NCI-H2227 (cell line): ENCODE measurements at regions not wholly inside any gene's neighbourhood (a gene's known extent, or its start where the extent isn't known, plus 50 kb on each side); places are given as distances from the start of the nearest gene placed in this dataset.

Experiments
- DNase-seq: peaks from one replicate; lab custom pipeline; 2025; ENCODE audit not compliant: unreplicated experiment; lab: John Stamatoyannopoulos, UW

DNA sequence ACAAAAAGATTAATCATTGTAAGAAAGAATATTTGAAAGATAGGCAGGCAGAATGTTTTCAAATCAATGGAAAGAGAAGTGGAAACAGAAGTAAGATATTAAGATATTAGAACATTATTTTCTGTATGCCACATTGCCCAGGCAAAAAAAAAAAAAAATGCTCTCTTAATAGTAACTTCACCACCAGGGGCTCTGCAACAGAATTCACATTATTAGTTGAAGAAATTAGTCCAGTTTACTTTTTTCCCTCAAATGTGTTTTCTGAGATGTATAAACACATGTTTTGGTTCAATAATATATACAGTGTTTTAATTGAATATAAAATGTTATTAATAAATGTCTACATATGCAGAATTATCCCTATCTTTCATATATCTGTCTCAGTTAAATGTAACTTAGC lies 78.0 kb upstream of the ADAD1 start:
- no peak for DNase-seq

GRCh38 chr4:122305853-122306252 lies 73.0 kb upstream of the ADAD1 start:
- DNase-seq: no peak

DNA sequence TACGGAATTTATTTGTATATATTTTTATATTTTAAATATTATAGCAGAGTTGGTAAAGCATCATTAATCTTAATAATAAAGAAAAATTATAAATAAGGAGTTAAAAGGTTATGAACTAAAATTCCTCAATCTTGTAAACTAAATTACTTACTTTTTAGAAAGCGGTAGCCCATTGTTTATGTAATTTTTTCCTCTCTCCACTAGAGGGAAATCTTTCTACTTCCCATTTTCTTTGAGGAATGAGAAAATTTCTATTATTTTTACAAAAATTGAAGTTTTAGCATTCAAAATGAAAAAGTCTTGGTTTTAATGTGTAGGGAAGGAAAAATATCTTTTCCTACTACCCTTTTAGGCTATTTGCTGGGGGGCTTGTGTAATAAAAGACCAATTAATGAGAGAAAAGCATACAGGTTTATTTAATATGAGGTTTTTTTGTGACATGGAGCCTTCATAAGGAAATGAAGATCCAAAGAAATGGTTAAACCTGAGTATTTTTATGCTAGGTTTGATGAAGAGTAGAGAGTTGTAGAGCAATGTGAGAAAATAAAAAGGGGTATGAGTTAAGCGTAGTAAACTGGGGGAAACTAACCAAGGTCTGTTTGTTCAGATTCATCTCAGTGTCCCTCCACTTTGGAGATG lies 68.7 kb upstream of the ADAD1 start:
- DNase-seq: no peak

DNA sequence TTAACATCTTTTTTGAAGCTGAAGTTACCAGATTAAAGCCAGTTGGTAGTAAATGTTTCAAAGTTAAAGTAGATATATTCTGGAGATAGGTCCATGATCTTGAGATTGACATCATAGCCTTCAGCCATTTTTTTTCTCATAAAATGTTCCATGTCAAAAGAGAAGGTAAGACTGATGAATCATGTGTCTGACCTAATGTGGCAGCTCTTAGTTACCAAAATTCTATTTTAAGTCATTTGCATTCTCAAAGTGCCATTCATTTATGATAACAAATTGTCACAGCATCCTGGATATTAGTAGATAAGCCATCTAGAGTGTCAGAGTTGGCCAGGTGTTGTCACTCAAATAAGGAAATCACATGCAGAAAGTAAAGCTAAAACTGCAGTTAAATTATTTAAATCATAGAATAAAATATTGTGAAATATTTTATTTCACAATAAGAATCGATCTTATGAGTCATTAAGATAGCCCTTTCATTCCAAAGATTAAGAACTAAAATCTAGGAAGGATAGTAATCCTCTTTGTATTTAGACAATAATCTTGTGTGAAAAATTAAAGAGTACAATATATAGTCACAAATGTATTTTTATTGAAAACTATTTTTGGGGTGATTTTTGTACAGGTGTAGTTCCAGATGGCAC lies 65.7 kb upstream of the ADAD1 start:
- no peak for DNase-seq

GRCh38 chr4:122326908-122327307 lies 51.9 kb upstream of the ADAD1 start:
- no peak for DNase-seq

GRCh38 chr4:122328893-122329292 lies 49.9 kb upstream of the ADAD1 start:
- no peak for DNase-seq
